ENCODE measurements at regions not wholly inside any gene's neighbourhood (a gene's known extent, or its start where the extent isn't known, plus 50 kb on each side); places are given as distances from the start of the nearest gene placed in this dataset.

DNA sequence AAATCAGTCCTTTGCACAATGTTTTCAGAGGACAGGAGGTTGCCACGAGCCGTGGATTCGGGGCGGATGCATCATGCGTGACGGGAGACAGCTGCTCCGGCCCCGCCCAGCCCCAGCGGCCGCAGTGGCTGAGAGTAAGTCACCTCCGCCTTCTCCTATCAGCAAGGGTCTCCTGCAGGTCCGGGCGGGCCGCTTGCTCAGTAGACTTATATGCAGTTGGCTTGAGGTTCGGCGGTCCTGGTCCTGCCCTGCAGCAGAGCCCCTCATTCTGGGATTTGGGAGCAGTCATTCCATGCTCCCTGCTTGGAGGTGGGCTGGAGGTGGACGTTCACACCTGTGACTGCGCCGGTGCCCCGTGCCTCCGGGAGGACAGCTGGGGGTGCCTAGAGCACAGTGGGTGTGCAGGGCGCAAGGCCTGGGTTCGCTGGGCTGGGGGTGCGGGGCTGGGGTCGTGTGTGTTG lies 86.3 kb upstream of the ADRA2C start:
- Histone ChIP-seq H3K9me3 (no peaks in the 10 kb centered on the region), H3K27ac (no peak overlapping the region), H3K27me3 (no peaks in the 10 kb centered on the region), H3K4me1 (ENCODE audit: insufficient read depth) (no peaks in the 10 kb centered on the region), H3K4me3 (no peak overlapping the region), H3K36me3 (no peaks in the 10 kb centered on the region)
- intact Hi-C loops (cut with DNase I): no loop called here
- DNase-seq: peak in 1 of 5 donors; percentile 3
- 37 to 59% (median 54%) methylated on average over 23 to 25 of the region's 25 CpGs for WGBS, 3 donors
- TF ChIP-seq EP300 (IDR thresholded peaks at IDR 0.05): no peak
- no peak for TF ChIP-seq POLR2A (IDR thresholded peaks at IDR 0.05)
- TF ChIP-seq, protein P1, sequence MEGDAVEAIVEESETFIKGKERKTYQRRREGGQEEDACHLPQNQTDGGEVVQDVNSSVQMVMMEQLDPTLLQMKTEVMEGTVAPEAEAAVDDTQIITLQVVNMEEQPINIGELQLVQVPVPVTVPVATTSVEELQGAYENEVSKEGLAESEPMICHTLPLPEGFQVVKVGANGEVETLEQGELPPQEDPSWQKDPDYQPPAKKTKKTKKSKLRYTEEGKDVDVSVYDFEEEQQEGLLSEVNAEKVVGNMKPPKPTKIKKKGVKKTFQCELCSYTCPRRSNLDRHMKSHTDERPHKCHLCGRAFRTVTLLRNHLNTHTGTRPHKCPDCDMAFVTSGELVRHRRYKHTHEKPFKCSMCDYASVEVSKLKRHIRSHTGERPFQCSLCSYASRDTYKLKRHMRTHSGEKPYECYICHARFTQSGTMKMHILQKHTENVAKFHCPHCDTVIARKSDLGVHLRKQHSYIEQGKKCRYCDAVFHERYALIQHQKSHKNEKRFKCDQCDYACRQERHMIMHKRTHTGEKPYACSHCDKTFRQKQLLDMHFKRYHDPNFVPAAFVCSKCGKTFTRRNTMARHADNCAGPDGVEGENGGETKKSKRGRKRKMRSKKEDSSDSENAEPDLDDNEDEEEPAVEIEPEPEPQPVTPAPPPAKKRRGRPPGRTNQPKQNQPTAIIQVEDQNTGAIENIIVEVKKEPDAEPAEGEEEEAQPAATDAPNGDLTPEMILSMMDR (IDR thresholded peaks at IDR 0.05): no peak

DNA sequence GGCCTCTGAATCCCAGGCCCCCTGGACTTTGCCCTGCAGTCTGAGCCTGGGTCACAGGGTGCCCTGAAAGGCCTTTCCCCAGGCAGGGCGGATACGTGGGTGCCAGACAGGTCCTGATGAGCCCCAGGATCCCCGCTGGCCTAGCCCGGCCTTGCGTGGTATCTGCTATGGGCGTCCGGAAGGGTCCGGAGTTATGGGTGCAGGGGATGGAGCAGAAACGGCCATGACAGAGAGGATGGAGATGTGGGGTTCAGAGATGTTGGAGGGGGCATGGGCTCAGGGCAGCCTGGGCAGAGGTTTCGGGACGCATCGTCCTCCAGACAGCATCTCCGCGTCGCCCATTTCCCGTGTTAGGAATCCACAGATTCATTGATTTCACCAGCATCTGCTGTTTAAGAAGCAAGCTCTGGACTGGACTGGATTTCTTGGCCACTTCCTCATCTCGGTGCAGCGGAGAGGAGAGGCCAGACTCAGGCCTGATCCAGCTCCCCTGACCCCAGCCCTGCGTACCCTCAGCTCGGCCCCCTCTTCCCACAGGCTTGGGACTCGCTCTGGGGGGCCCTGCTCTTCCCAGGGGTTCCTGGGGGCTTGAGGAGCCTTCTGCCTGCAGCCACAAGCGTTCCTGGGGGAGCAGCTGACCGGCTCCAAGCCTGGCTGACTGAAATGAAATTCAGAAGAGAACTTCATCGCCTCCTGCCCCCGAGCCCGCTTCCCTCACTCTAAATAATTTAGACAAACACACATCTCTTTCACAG lies 86.9 kb upstream of the ADRA2C start:
- no peak for TF ChIP-seq EP300 (IDR thresholded peaks at IDR 0.05)
- no peak for TF ChIP-seq POLR2A (IDR thresholded peaks at IDR 0.05)
- TF ChIP-seq, protein P1 (IDR thresholded peaks at IDR 0.05): no peak
- peak in 1 of 5 donors; percentile 8 for DNase-seq
- no peaks in the 10 kb centered on the region for H3K36me3 ChIP-seq
- no peaks in the 10 kb centered on the region for H3K9me3 ChIP-seq
- H3K27me3 ChIP-seq: no peaks in the 10 kb centered on the region
- H3K27ac ChIP-seq: no peak overlapping the region
- H3K4me3 ChIP-seq: no peak overlapping the region
- WGBS, 3 donors: 74 to 81% (median 77%) methylated on average over 26 of the region's 26 CpGs
- no peaks in the 10 kb centered on the region for H3K4me1 ChIP-seq (ENCODE audit: insufficient read depth)
- intact Hi-C loops (cut with DNase I): no loop called here

DNA sequence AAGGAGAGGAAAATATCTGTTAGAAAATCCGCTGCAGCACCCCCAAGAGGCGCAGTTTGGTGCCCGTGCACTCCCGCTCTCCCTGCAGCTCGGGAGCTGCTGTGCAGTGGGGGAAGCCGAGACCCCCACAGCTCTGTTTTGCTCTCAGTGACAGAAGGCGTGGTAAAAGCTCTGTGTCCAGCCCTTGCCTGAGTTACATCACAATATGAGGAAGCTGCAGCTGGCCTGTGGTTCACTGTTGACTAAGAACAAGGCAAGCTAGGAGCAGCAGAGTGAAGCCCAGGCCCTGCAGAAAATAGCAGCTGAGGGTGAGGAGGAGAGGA lies 88.5 kb upstream of the ADRA2C start:
- TF ChIP-seq, protein P1 (IDR thresholded peaks at IDR 0.05): no peak
- TF ChIP-seq EP300 (IDR thresholded peaks at IDR 0.05) (no peak), POLR2A (IDR thresholded peaks at IDR 0.05) (no peak)
- WGBS, 3 donors: 54 to 71% (median 63%) methylated on average over 7 of the region's 7 CpGs
- DNase-seq: peak in 1 of 5 donors; percentile 0
- H3K27ac ChIP-seq: no peak overlapping the region
- intact Hi-C loops (cut with DNase I): no loop called here
- no peaks in the 10 kb centered on the region for H3K27me3 ChIP-seq
- no peaks in the 10 kb centered on the region for H3K4me1 ChIP-seq (ENCODE audit: insufficient read depth)
- H3K36me3 ChIP-seq: no peaks in the 10 kb centered on the region
- no peak overlapping the region for H3K4me3 ChIP-seq
- no peaks in the 10 kb centered on the region for H3K9me3 ChIP-seq

DNA sequence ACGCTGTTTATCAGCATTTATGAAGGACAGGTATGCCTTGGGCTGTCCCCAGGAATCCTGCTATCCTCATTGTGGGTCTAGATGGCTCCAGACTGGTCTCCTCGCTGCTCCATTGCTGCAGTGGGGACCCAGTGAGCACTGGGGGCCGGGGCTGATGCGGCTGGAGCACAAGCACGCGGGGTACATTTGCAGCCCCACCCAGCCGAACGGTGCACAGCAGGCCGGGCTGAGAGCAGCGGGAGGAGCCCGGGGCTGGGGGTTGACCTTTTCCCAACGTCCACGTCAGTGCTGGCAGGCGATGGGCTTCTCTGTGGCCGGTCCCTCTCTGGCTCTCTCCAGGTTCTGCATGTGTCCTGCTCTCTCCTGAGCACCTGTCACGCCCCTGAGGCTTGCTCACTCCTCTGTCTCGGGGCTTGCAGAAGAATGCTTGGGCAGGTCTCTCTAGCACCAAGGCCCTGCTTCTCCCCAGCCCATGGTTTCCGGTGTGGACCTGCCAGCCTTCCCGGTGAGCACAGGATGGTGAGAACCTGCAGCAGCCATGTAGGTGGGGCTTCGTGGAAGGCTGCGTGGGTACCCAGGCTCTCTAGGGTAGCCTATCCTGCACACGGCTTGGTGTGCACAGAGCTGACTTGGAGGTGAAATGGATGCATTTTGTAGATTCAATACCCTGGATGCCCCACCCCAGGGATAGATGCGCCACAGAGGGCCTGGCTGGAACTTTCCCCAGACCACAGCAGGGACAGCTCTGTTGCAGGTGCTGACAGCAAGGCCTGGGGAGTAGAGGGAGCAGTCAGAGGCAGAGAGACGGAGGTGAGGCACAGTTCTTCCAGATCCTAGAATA lies 89.1 kb upstream of the ADRA2C start:
- intact Hi-C loops (cut with DNase I): no loop called here
- H3K27ac ChIP-seq: no peak overlapping the region
- H3K4me3 ChIP-seq: no peak overlapping the region
- 62 to 78% (median 72%) methylated on average over 24 of the region's 24 CpGs for WGBS, 3 donors
- H3K9me3 ChIP-seq: no peaks in the 10 kb centered on the region
- TF ChIP-seq, protein P1 (IDR thresholded peaks at IDR 0.05): no peak
- TF ChIP-seq POLR2A (IDR thresholded peaks at IDR 0.05) (no peak), EP300 (IDR thresholded peaks at IDR 0.05) (no peak)
- H3K4me1 ChIP-seq (ENCODE audit: insufficient read depth): no peaks in the 10 kb centered on the region
- peak in 2 of 5 donors; percentile 6 to 30 for DNase-seq
- no peaks in the 10 kb centered on the region for H3K36me3 ChIP-seq
- H3K27me3 ChIP-seq: no peaks in the 10 kb centered on the region

All from ovary (tissue), 7 donors.